ENCODE measurements at regions not wholly inside any gene's neighbourhood (a gene's known extent, or its start where the extent isn't known, plus 50 kb on each side); places are given as distances from the start of the nearest gene placed in this dataset.

GRCh38 chr22:49023879-49024774 is 803.5 kb downstream of the BRD1 start:
- Histone ChIP-seq H3K27me3 (ENCODE audit: insufficient read depth, low read length) (no peaks in the 10 kb centered on the region), H3K4me1 (ENCODE audit: insufficient read depth, low read length) (no peaks in the 10 kb centered on the region), H3K9me3 (ENCODE audit: low read depth, low read length) (no peaks in the 10 kb centered on the region), H3K4me3 (ENCODE audit: low read length) (no peak overlapping the region)

GRCh38 chr22:49023161-49023878 is 804.4 kb downstream of the BRD1 start:
- H3K9me3 ChIP-seq (ENCODE audit: low read depth, low read length) = no peaks in the 10 kb centered on the region
- no peak overlapping the region for H3K4me3 ChIP-seq (ENCODE audit: low read length)
- H3K4me1 ChIP-seq (ENCODE audit: insufficient read depth, low read length) = no peaks in the 10 kb centered on the region
- H3K27me3 ChIP-seq (ENCODE audit: insufficient read depth, low read length) = no peaks in the 10 kb centered on the region

GRCh38 chr22:49022816-49023160 is 804.9 kb downstream of the BRD1 start:
- no peaks in the 10 kb centered on the region for H3K9me3 ChIP-seq (ENCODE audit: low read depth, low read length)
- no peaks in the 10 kb centered on the region for H3K4me1 ChIP-seq (ENCODE audit: insufficient read depth, low read length)
- H3K4me3 ChIP-seq (ENCODE audit: low read length) = no peak overlapping the region
- no peaks in the 10 kb centered on the region for H3K27me3 ChIP-seq (ENCODE audit: insufficient read depth, low read length)

- no peak overlapping the region for H3K4me3 ChIP-seq (ENCODE audit: low read length)
- H3K9me3 ChIP-seq (ENCODE audit: low read depth, low read length) = no peaks in the 10 kb centered on the region
- no peaks in the 10 kb centered on the region for H3K27me3 ChIP-seq (ENCODE audit: insufficient read depth, low read length)
- no peaks in the 10 kb centered on the region for H3K4me1 ChIP-seq (ENCODE audit: insufficient read depth, low read length)
Measured at GRCh38 chr22:49021926-49022815, 805.5 kb downstream of the BRD1 start.

- Histone ChIP-seq H3K4me3 (ENCODE audit: low read length) (no peak overlapping the region), H3K9me3 (ENCODE audit: low read depth, low read length) (no peaks in the 10 kb centered on the region), H3K4me1 (ENCODE audit: insufficient read depth, low read length) (no peaks in the 10 kb centered on the region), H3K27me3 (ENCODE audit: insufficient read depth, low read length) (no peaks in the 10 kb centered on the region)
Measured at GRCh38 chr22:49021131-49021925, 806.3 kb downstream of the BRD1 start.

GRCh38 chr22:49019737-49020713 is 807.6 kb downstream of the BRD1 start:
- H3K4me3 ChIP-seq (ENCODE audit: low read length) = no peak overlapping the region
- no peaks in the 10 kb centered on the region for H3K9me3 ChIP-seq (ENCODE audit: low read depth, low read length)
- H3K27me3 ChIP-seq (ENCODE audit: insufficient read depth, low read length) = no peaks in the 10 kb centered on the region
- H3K4me1 ChIP-seq (ENCODE audit: insufficient read depth, low read length) = no peaks in the 10 kb centered on the region

GRCh38 chr22:49018601-49019000 is 809.1 kb downstream of the BRD1 start:
- H3K9me3 ChIP-seq (ENCODE audit: low read depth, low read length) = no peaks in the 10 kb centered on the region
- no peaks in the 10 kb centered on the region for H3K4me1 ChIP-seq (ENCODE audit: insufficient read depth, low read length)
- no peaks in the 10 kb centered on the region for H3K27me3 ChIP-seq (ENCODE audit: insufficient read depth, low read length)
- H3K4me3 ChIP-seq (ENCODE audit: low read length) = no peak overlapping the region

GRCh38 chr22:49017482-49018329 is 810.0 kb downstream of the BRD1 start:
- Histone ChIP-seq H3K4me1 (ENCODE audit: insufficient read depth, low read length) (no peaks in the 10 kb centered on the region), H3K27me3 (ENCODE audit: insufficient read depth, low read length) (no peaks in the 10 kb centered on the region), H3K9me3 (ENCODE audit: low read depth, low read length) (no peaks in the 10 kb centered on the region), H3K4me3 (ENCODE audit: low read length) (no peak overlapping the region)

- Histone ChIP-seq H3K4me1 (ENCODE audit: insufficient read depth, low read length) (no peaks in the 10 kb centered on the region), H3K4me3 (ENCODE audit: low read length) (no peak overlapping the region), H3K27me3 (ENCODE audit: insufficient read depth, low read length) (no peaks in the 10 kb centered on the region), H3K9me3 (ENCODE audit: low read depth, low read length) (no peaks in the 10 kb centered on the region)
Measured at GRCh38 chr22:49016909-49017481, 810.7 kb downstream of the BRD1 start.

GRCh38 chr22:49015993-49016908 is 811.4 kb downstream of the BRD1 start:
- Histone ChIP-seq H3K4me1 (ENCODE audit: insufficient read depth, low read length) (no peaks in the 10 kb centered on the region), H3K27me3 (ENCODE audit: insufficient read depth, low read length) (no peaks in the 10 kb centered on the region), H3K9me3 (ENCODE audit: low read depth, low read length) (no peaks in the 10 kb centered on the region), H3K4me3 (ENCODE audit: low read length) (no peak overlapping the region)

GRCh38 chr22:49015459-49015858 is 812.2 kb downstream of the BRD1 start:
- no peak overlapping the region for H3K4me3 ChIP-seq (ENCODE audit: low read length)
- H3K9me3 ChIP-seq (ENCODE audit: low read depth, low read length) = no peaks in the 10 kb centered on the region
- H3K4me1 ChIP-seq (ENCODE audit: insufficient read depth, low read length) = no peaks in the 10 kb centered on the region
- no peaks in the 10 kb centered on the region for H3K27me3 ChIP-seq (ENCODE audit: insufficient read depth, low read length)

Measured in mononuclear cell (primary cell).